Upper lobe of left lung (tissue), 6 donors: ENCODE measurements at regions not wholly inside any gene's neighbourhood (a gene's known extent, or its start where the extent isn't known, plus 50 kb on each side); places are given as distances from the start of the nearest gene placed in this dataset.

ENCODE experiments used
- ATAC-seq, 2 donors: fragments of 200-7000 bp; cut with Tn5 transposase; one replicate each; pipeline ENCODE4 v1.9.1; 2022; ENCODE audit warnings: mild to moderate bottlenecking in 2 of 2, moderate library complexity in 2 of 2; ENCODE audit not compliant: low FRiP score in 2 of 2
- DNase-seq, 2 donors: peaks; one replicate each; pipeline ENCODE4 v3.0.0-alpha.2; 2019 to 2020
- H3K27ac ChIP-seq, 4 donors: fragments of 200-600 bp; sonication (generic); one replicate each; pipeline ENCODE4 v1.5.1; 2016 to 2019
- H3K27me3 ChIP-seq, 4 donors: fragments of 200-600 bp; sonication (generic); one replicate each; pipeline ENCODE4 v1.5.1; 2017 to 2019
- H3K36me3 ChIP-seq, 4 donors: fragments of 200-600 bp; sonication (generic); one replicate each; pipeline ENCODE4 v1.5.1; 2016 to 2019
- H3K4me1 ChIP-seq, 4 donors: fragments of 200-600 bp; sonication (generic); one replicate each; pipeline ENCODE4 v1.5.1; 2018 to 2019
- H3K4me3 ChIP-seq, 4 donors: fragments of 200-600 bp; sonication (generic); one replicate each; pipeline ENCODE4 v1.5.1; 2017 to 2019; ENCODE audit warnings: mild to moderate bottlenecking in 2 of 4, moderate library complexity in 1 of 4
- H3K9me3 ChIP-seq, 4 donors: fragments of 200-600 bp; sonication (generic); one replicate each; pipeline ENCODE4 v1.5.1; 2018 to 2019
- CTCF ChIP-seq, 6 experiments: fragments of 450-650 bp in 4 of 6; fragments of 200-600 bp in 2 of 6; sonication (generic) in 2 of 6; IDR thresholded peaks; one replicate each; pipeline ENCODE4 v1.5.1; 2016 to 2019; ENCODE audit warnings: antibody characterized with exemption in 6 of 6
- EP300 ChIP-seq, 4 donors: sonication (generic); formaldehyde crosslinking; IDR thresholded peaks; one replicate each; pipeline ENCODE4 v1.5.1; 2017; ENCODE audit warnings: antibody characterized with exemption in 4 of 4, control low read depth in 2 of 4
- POLR2A ChIP-seq, 4 donors: fragments of 450-650 bp; IDR thresholded peaks; one replicate each; pipeline ENCODE4 v1.5.1; 2016 to 2017; ENCODE audit warnings: antibody characterized with exemption in 4 of 4, mild to moderate bottlenecking in 2 of 4
- POLR2AphosphoS5 ChIP-seq, 2 donors: sonication (generic); formaldehyde crosslinking; IDR thresholded peaks; one replicate each; pipeline ENCODE4 v1.5.1; 2017; ENCODE audit warnings: antibody characterized with exemption in 2 of 2
- WGBS, 2 donors: methylation state at CpG; one replicate each; pipeline ENCODE4 v1.1.5; 2017 to 2018; 5-methylcytosine and 5-hydroxymethylcytosine counted together
- donor health status: DM: no; HTN: no; CAD: no; lungs with moderate emphysema.
- donor health status: DM: no; HTN: yes; CAD: no; lungs with severe emphysema.

GRCh38 chr11:15499674-15500073 is 385.0 kb downstream of the INSC start:
- no peak for TF ChIP-seq POLR2A (IDR thresholded peaks at IDR 0.05)
- no peak for TF ChIP-seq POLR2AphosphoS5 (IDR thresholded peaks at IDR 0.05)
- no peak for TF ChIP-seq CTCF (IDR thresholded peaks at IDR 0.05)
- no peak for TF ChIP-seq EP300 (IDR thresholded peaks at IDR 0.05)
- 83 to 88% methylated on average over 3 of the region's 3 CpGs for WGBS, 2 donors
- Histone ChIP-seq H3K4me1 (no peaks in the 10 kb centered on the region), H3K27me3 (no peaks in the 10 kb centered on the region), H3K9me3 (no peaks in the 10 kb centered on the region), H3K36me3 (no peaks in the 10 kb centered on the region), H3K27ac (no peak overlapping the region), H3K4me3 (no peak overlapping the region)
- no peak for DNase-seq
- ATAC-seq: no peak

GRCh38 chr11:15500643-15501042 is 385.9 kb downstream of the INSC start:
- H3K36me3 ChIP-seq: no peaks in the 10 kb centered on the region
- no peaks in the 10 kb centered on the region for H3K4me1 ChIP-seq
- TF ChIP-seq EP300 (IDR thresholded peaks at IDR 0.05) (no peak), POLR2A (IDR thresholded peaks at IDR 0.05) (no peak), CTCF (IDR thresholded peaks at IDR 0.05) (no peak), POLR2AphosphoS5 (IDR thresholded peaks at IDR 0.05) (no peak)
- DNase-seq: no peak
- no peak overlapping the region for H3K4me3 ChIP-seq
- no peak for ATAC-seq
- no peaks in the 10 kb centered on the region for H3K9me3 ChIP-seq
- 68 to 85% methylated on average over 4 of the region's 4 CpGs for WGBS, 2 donors
- H3K27me3 ChIP-seq: no peaks in the 10 kb centered on the region
- H3K27ac ChIP-seq: no peak overlapping the region

- H3K27me3 ChIP-seq: no peaks in the 10 kb centered on the region
- ATAC-seq (no peak), DNase-seq (no peak)
- TF ChIP-seq CTCF (IDR thresholded peaks at IDR 0.05): no peak
- no peak for TF ChIP-seq EP300 (IDR thresholded peaks at IDR 0.05)
- TF ChIP-seq POLR2AphosphoS5 (IDR thresholded peaks at IDR 0.05): no peak
- no peak for TF ChIP-seq POLR2A (IDR thresholded peaks at IDR 0.05)
- WGBS, 2 donors: 72 to 74% methylated on average over 7 of the region's 7 CpGs
- H3K36me3 ChIP-seq: no peaks in the 10 kb centered on the region
- no peak overlapping the region for H3K4me3 ChIP-seq
- H3K4me1 ChIP-seq: no peaks in the 10 kb centered on the region
- no peaks in the 10 kb centered on the region for H3K9me3 ChIP-seq
- no peak overlapping the region for H3K27ac ChIP-seq
Observed at GRCh38 chr11:15501566-15501965, 386.8 kb downstream of the INSC start.

- 97 to 100% methylated on average over 1 of the region's 1 CpG for WGBS, 2 donors
- Histone ChIP-seq H3K4me1 (no peaks in the 10 kb centered on the region), H3K36me3 (no peaks in the 10 kb centered on the region), H3K9me3 (no peaks in the 10 kb centered on the region), H3K4me3 (no peak overlapping the region), H3K27me3 (no peaks in the 10 kb centered on the region), H3K27ac (no peak overlapping the region)
- DNase-seq (no peak), ATAC-seq (no peak)
- TF ChIP-seq POLR2AphosphoS5 (IDR thresholded peaks at IDR 0.05) (no peak), POLR2A (IDR thresholded peaks at IDR 0.05) (no peak), CTCF (IDR thresholded peaks at IDR 0.05) (no peak), EP300 (IDR thresholded peaks at IDR 0.05) (no peak)
Observed at GRCh38 chr11:15505155-15505554, 390.4 kb downstream of the INSC start.

GRCh38 chr11:15507592-15507991 is 392.9 kb downstream of the INSC start:
- Histone ChIP-seq H3K9me3 (no peaks in the 10 kb centered on the region), H3K4me1 (no peaks in the 10 kb centered on the region), H3K27ac (no peak overlapping the region), H3K27me3 (no peaks in the 10 kb centered on the region), H3K4me3 (peak overlapping the region in 1 of 4 donors; percentile 6), H3K36me3 (no peaks in the 10 kb centered on the region)
- TF ChIP-seq CTCF (IDR thresholded peaks at IDR 0.05) (no peak), EP300 (IDR thresholded peaks at IDR 0.05) (no peak), POLR2AphosphoS5 (IDR thresholded peaks at IDR 0.05) (no peak), POLR2A (IDR thresholded peaks at IDR 0.05) (no peak)
- 50 to 51% methylated on average over 6 of the region's 6 CpGs for WGBS, 2 donors
- ATAC-seq (peak in 1 of 2 donors; percentile 47), DNase-seq (peak in 1 of 2 donors; percentile 27)
